Esophagus squamous epithelium (tissue), 5 donors: ENCODE measurements at regions not wholly inside any gene's neighbourhood (a gene's known extent, or its start where the extent isn't known, plus 50 kb on each side); places are given as distances from the start of the nearest gene placed in this dataset.
A peak's percentile ranks its signal among the peaks of the same experiment; 100 is the strongest.

ENCODE experiments used
- DNase-seq: peaks from one replicate; lab custom pipeline; 2025; lab: John Stamatoyannopoulos, UW
- H3K27ac ChIP-seq, 4 donors: fragments of 200-600 bp; sonication (generic); one replicate each; pipeline ENCODE4 v1.5.1; 2016 to 2019; ENCODE audit warnings: mild to moderate bottlenecking in 1 of 4
- H3K27me3 ChIP-seq, 4 donors: fragments of 200-600 bp; sonication (generic); 1 replicate in 3 of 4; 2 replicates in 1 of 4; pipeline versions ENCODE4 v1.5.1 to v1.6.0; 2017 to 2021; ENCODE audit warnings: antibody characterized with exemption in 1 of 4
- H3K36me3 ChIP-seq, 3 donors: fragments of 200-600 bp; sonication (generic); one replicate each; pipeline ENCODE4 v1.5.1; 2016 to 2019
- H3K4me1 ChIP-seq, 3 donors: fragments of 200-600 bp; sonication (generic); one replicate each; pipeline ENCODE4 v1.5.1; 2017 to 2019
- H3K4me3 ChIP-seq, 4 donors: fragments of 200-600 bp; sonication (generic); 1 replicate in 3 of 4; 2 replicates in 1 of 4; pipeline ENCODE4 v1.5.1; 2016 to 2019; ENCODE audit warnings: mild to moderate bottlenecking in 2 of 4, moderate library complexity in 1 of 4
- H3K9me3 ChIP-seq, 3 donors: fragments of 200-600 bp; sonication (generic); one replicate each; pipeline ENCODE4 v1.5.1; 2016 to 2019
- CTCF ChIP-seq, 6 experiments: fragments of 450-650 bp in 4 of 6; fragments of 200-600 bp in 2 of 6; sonication (generic) in 2 of 6; IDR thresholded peaks; one replicate each; pipeline ENCODE4 v1.5.1; 2016 to 2019; ENCODE audit warnings: antibody characterized with exemption in 6 of 6, mild to moderate bottlenecking in 4 of 6, moderate library complexity in 4 of 6
- POLR2A ChIP-seq, 4 donors: fragments of 450-650 bp; IDR thresholded peaks; one replicate each; pipeline ENCODE4 v1.6.1; 2017; ENCODE audit warnings: antibody characterized with exemption in 4 of 4, mild to moderate bottlenecking in 4 of 4, moderate library complexity in 3 of 4
- WGBS, 2 donors: methylation state at CpG; one replicate each; pipeline ENCODE4 v1.1.5; 2018; 5-methylcytosine and 5-hydroxymethylcytosine counted together
- intact Hi-C: fragments of 100-400 bp; cut with DNase I; formaldehyde crosslinking; loops from one replicate; pipeline ENCODE4 v1.15.0; 2022
- donor health status: DM: yes; HTN: yes; CAD: no.

GRCh38 chr5:74400067-74400466 is 240.5 kb downstream of the ENC1 start:
- intact Hi-C loops, result no loop called here
- TF ChIP-seq CTCF (IDR thresholded peaks at IDR 0.05), result no peak
- TF ChIP-seq POLR2A (IDR thresholded peaks at IDR 0.05), result no peak
- Histone ChIP-seq H3K4me3 (no peak overlapping the region), H3K4me1 (peaks cover 0 to 14% (median 0%) of the 10 kb centered on the region in 3 donors), H3K36me3 (no peaks in the 10 kb centered on the region), H3K27ac (no peak overlapping the region), H3K9me3 (no peaks in the 10 kb centered on the region), H3K27me3 (no peaks in the 10 kb centered on the region)
- no peak for DNase-seq
- WGBS, 2 donors, result 48 to 50% methylated on average over 2 of the region's 2 CpGs

DNA sequence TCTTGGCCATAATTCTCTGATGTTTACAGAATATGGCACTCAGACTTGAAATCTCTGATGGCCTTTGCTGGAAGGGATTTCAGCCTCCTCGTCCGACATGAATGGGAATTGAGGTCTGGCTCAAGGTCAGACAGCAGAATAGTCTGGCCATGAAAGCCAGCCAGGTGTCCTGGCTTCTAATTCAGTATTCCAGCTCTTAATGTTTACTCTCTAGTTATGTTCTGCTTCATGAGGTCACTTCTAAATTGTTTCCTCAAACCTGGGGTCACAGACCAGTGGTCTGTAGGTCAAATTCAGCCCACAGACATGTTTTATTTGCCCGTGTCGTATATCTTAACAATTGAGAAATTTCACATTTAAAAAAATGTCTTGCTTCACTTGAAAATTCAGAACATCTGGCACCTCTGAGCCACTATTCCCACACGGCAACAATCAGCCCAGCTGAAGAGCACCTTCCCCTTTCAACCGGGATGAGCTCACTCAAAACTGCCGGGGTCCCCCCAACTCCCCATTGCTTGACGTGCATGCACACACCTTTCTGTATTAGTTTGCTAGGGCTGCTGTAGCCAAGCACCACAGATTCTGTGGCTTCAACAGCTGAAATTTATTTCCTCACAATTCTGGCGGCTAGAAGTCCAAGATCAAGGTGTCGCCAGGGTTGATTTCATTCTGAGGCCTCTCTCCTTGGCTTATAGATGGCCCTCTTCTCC is 243.5 kb downstream of the ENC1 start:
- TF ChIP-seq POLR2A (IDR thresholded peaks at IDR 0.05) (no peak), CTCF (IDR thresholded peaks at IDR 0.05) (no peak)
- no peak for DNase-seq
- no peaks in the 10 kb centered on the region for H3K9me3 ChIP-seq
- no peaks in the 10 kb centered on the region for H3K36me3 ChIP-seq
- WGBS, 2 donors, result 87 to 90% methylated on average over 10 of the region's 10 CpGs
- no peak overlapping the region for H3K4me3 ChIP-seq
- intact Hi-C loops, result no loop called here
- H3K27ac ChIP-seq, result no peak overlapping the region
- no peaks in the 10 kb centered on the region for H3K27me3 ChIP-seq
- peaks cover 0 to 23% (median 0%) of the 10 kb centered on the region in 3 donors for H3K4me1 ChIP-seq

DNA sequence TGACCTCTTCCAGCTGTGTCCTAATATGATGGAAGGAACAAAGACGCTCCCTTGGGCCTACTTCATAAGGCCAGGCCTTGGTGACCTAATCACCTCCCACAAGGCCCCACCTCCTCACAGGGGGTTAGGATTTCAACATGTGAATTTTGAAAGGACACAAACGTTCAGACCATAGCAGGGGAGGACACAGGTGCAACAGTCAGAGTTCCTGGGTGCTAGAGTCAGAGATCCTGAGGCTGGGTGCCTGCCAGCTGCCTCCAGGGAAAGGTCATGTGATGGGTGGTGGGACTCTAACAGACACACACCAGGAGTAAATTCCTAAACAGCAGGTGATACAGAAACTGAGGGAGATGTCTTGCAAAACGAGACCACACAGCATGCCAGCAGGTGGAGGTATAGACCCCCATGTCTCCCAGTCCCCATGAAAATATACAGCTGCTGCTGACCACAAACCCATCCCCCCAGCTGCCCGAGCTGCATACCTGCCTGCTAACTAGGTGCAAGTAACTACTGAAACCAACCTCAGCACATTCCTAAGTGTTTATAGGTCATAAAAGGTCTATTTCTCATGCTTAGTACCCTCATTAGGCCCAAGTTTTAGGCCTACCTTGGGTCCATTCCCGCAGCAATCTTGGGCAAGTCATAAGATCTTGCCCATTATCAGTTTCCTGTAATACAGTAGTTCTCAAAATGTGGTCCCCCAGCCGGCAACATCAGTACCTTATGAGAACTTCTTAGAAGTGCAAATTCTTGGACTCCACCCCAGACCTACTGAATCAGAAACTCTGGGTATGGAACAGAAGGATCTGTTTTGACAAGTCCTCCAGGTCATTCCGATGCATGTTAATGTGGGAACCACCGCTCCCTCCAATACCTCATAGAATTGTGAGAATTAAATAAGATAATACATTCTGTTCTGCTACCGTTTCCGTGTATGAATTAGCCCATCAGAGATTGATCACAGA is 245.3 kb downstream of the ENC1 start:
- WGBS, 2 donors, result 49 to 54% methylated on average over 8 to 9 of the region's 10 CpGs
- no peak for DNase-seq
- TF ChIP-seq POLR2A (IDR thresholded peaks at IDR 0.05), result no peak
- no peak for TF ChIP-seq CTCF (IDR thresholded peaks at IDR 0.05)

DNA sequence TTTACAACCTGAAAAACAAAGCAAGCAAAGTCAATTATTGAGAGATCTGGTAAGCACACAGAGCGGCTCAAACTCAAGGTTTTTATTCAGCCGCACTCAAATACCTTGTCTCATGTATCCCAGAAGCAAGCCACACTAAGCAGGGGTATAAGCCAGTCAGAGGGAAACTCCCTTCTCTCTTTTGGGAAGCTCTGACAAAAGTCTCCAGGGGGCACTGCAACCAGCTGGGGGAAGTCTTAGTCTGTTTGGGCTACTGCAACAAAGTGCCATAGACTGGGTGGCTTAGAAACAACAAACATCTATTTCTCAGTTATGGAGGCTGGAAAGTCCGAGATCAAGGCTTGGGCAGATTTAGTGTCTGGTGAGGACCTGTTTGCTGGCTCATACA is 246.0 kb downstream of the ENC1 start:
- H3K4me1 ChIP-seq, result peaks cover 0 to 28% (median 0%) of the 10 kb centered on the region in 3 donors
- intact Hi-C loops, result no loop called here
- H3K27me3 ChIP-seq, result no peaks in the 10 kb centered on the region
- no peak for TF ChIP-seq POLR2A (IDR thresholded peaks at IDR 0.05)
- no peak for TF ChIP-seq CTCF (IDR thresholded peaks at IDR 0.05)
- H3K4me3 ChIP-seq, result no peak overlapping the region
- no peaks in the 10 kb centered on the region for H3K9me3 ChIP-seq
- H3K36me3 ChIP-seq, result no peaks in the 10 kb centered on the region
- peak overlapping the region in 3 of 4 donors; percentile 24 to 50 (median 41) for H3K27ac ChIP-seq
- WGBS, 2 donors, result 84 to 95% methylated on average over 2 to 3 of the region's 3 CpGs
- DNase-seq, result no peak

More for the DNA sequence above, 245.3 kb downstream of the ENC1 start:
- Histone ChIP-seq H3K36me3 (no peaks in the 10 kb centered on the region), H3K4me1 (peaks cover 0 to 23% (median 0%) of the 10 kb centered on the region in 3 donors), H3K9me3 (no peaks in the 10 kb centered on the region), H3K27me3 (no peaks in the 10 kb centered on the region), H3K4me3 (no peak overlapping the region), H3K27ac (peak overlapping the region; percentile 35 to 67 (median 55))
- intact Hi-C loops, result no loop called here

GRCh38 chr5:74393943-74394342 is 246.6 kb downstream of the ENC1 start:
- intact Hi-C loops, result no loop called here
- 67 to 91% methylated on average over 3 of the region's 3 CpGs for WGBS, 2 donors

More at GRCh38 chr5:74393943-74394342, 246.6 kb downstream of the ENC1 start:
- H3K4me3 ChIP-seq, result no peak overlapping the region
- H3K9me3 ChIP-seq, result no peaks in the 10 kb centered on the region
- TF ChIP-seq POLR2A (IDR thresholded peaks at IDR 0.05) (no peak), CTCF (IDR thresholded peaks at IDR 0.05) (no peak)
- no peak for DNase-seq
- no peaks in the 10 kb centered on the region for H3K27me3 ChIP-seq
- H3K36me3 ChIP-seq, result no peaks in the 10 kb centered on the region
- no peak overlapping the region for H3K27ac ChIP-seq
- H3K4me1 ChIP-seq, result peaks cover 0 to 28% (median 0%) of the 10 kb centered on the region in 3 donors
